ENCODE measurements at regions not wholly inside any gene's neighbourhood (a gene's known extent, or its start where the extent isn't known, plus 50 kb on each side); places are given as distances from the start of the nearest gene placed in this dataset.

DNA sequence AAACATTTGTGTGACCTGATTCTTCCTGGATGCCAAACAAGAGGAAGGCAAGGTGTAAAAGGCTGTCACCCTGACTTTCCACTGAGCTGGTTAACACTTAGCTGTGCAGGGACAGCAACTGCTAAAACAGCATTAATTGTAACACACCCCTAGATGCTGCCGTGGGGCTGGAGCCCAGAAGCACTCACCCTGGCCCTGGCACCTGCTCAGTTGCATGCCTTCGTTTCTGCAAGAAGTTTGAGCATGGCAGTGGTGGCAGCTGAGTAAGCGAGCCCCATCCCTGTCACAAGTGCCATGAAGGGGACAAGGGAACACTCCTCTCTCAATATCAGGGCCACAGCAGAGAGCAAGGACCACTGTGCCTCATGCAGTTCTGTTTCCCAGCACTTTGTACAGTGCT, 330.2 kb downstream of the TMEM114 start:
- no peak for TF ChIP-seq POLR2AphosphoS5 (IDR thresholded peaks at IDR 0.05)
- TF ChIP-seq POLR2A (IDR thresholded peaks at IDR 0.05): no peak
- TF ChIP-seq, protein P1, sequence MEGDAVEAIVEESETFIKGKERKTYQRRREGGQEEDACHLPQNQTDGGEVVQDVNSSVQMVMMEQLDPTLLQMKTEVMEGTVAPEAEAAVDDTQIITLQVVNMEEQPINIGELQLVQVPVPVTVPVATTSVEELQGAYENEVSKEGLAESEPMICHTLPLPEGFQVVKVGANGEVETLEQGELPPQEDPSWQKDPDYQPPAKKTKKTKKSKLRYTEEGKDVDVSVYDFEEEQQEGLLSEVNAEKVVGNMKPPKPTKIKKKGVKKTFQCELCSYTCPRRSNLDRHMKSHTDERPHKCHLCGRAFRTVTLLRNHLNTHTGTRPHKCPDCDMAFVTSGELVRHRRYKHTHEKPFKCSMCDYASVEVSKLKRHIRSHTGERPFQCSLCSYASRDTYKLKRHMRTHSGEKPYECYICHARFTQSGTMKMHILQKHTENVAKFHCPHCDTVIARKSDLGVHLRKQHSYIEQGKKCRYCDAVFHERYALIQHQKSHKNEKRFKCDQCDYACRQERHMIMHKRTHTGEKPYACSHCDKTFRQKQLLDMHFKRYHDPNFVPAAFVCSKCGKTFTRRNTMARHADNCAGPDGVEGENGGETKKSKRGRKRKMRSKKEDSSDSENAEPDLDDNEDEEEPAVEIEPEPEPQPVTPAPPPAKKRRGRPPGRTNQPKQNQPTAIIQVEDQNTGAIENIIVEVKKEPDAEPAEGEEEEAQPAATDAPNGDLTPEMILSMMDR (IDR thresholded peaks at IDR 0.05): no peak
- DNase-seq (ENCODE audit: low spot score): no peak
- H3K9me3 ChIP-seq: no peaks in the 10 kb centered on the region
- no peaks in the 10 kb centered on the region for H3K4me1 ChIP-seq (replicated peaks)
- 74% methylated on average over 3 of the region's 3 CpGs for WGBS
- H3K27ac ChIP-seq: no peak overlapping the region
- no peak overlapping the region for H3K4me3 ChIP-seq
- no peaks in the 10 kb centered on the region for H3K27me3 ChIP-seq (replicated peaks; ENCODE audit: insufficient read depth)
- intact Hi-C loops (cut with DNase I): no loop called here
- no peaks in the 10 kb centered on the region for H3K36me3 ChIP-seq

DNA sequence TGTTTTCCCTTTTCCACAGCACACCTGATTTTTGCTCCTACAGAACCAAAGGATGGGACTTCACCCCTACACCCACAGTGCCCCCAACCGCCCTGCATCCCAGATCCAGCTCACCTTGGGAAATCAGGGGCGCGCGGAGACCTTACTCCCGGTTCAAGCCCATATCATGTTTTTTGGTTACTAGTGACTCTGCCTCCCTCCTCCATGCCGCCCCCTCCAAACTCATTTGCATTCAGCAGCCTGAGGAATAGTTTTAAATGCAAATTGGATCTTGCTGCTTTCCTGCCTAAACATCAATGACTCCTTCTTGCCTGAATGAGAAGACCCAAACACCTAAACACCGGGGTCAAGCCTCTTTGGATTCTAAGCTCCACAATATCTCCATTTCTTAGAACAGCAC, 331.8 kb downstream of the TMEM114 start:
- no peak overlapping the region for H3K27ac ChIP-seq
- no peaks in the 10 kb centered on the region for H3K27me3 ChIP-seq (replicated peaks; ENCODE audit: insufficient read depth)
- DNase-seq (ENCODE audit: low spot score): no peak
- no peaks in the 10 kb centered on the region for H3K36me3 ChIP-seq
- H3K4me1 ChIP-seq (replicated peaks): no peaks in the 10 kb centered on the region
- no peaks in the 10 kb centered on the region for H3K9me3 ChIP-seq
- WGBS: 76% methylated on average over 7 of the region's 7 CpGs
- no peak overlapping the region for H3K4me3 ChIP-seq
- intact Hi-C loops (cut with DNase I): no loop called here
- TF ChIP-seq, protein P1 (IDR thresholded peaks at IDR 0.05): no peak
- TF ChIP-seq POLR2AphosphoS5 (IDR thresholded peaks at IDR 0.05): no peak
- TF ChIP-seq POLR2A (IDR thresholded peaks at IDR 0.05): no peak

DNA sequence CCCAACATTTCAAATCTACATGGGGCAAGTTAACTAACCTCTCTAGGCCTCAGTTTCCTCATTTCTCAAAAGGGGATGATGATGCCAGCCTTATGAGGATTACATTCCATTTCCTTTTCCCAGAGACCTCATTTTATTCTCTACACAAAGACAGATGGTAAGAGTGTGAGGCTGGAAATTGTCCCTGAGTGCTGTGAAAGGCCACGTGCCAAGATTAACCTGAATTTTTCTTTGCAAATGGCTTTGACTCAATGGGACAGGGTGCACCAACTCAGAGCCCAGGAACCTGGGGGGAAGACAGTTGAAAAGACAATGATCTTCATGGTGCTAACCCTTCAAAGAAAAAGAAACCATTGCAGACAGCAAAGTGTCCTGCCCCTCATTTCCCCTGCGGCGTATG, 332.8 kb downstream of the TMEM114 start:
- intact Hi-C loops (cut with DNase I): no loop called here
- Histone ChIP-seq H3K27me3 (replicated peaks; ENCODE audit: insufficient read depth) (no peaks in the 10 kb centered on the region), H3K36me3 (no peaks in the 10 kb centered on the region), H3K9me3 (no peaks in the 10 kb centered on the region), H3K4me1 (replicated peaks) (no peaks in the 10 kb centered on the region), H3K4me3 (no peak overlapping the region), H3K27ac (no peak overlapping the region)
- 80% methylated on average over 3 of the region's 3 CpGs for WGBS
- TF ChIP-seq, protein P1 (IDR thresholded peaks at IDR 0.05): no peak
- no peak for TF ChIP-seq POLR2AphosphoS5 (IDR thresholded peaks at IDR 0.05)
- TF ChIP-seq POLR2A (IDR thresholded peaks at IDR 0.05): no peak
- DNase-seq (ENCODE audit: low spot score): no peak

DNA sequence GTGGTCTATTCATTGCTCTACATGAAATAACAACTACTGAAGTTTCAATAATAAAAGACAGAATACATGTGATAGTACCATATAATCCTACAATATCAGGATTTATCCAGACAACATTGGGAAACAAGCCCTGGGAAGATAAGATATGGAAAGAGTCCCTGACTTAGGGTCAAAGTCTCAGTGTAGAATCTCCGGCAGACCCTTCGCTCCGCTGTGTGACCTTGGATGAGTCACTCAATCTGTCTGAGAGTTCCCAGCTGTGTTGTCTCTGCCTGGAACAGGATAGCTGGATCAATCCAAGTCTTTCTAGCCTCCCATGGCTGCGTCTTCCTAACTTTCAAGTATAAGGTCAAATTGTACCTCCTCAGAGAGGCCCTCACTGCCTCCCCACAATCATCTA, 335.9 kb downstream of the TMEM114 start:
- no peak for TF ChIP-seq POLR2AphosphoS5 (IDR thresholded peaks at IDR 0.05)
- TF ChIP-seq POLR2A (IDR thresholded peaks at IDR 0.05): no peak
- TF ChIP-seq, protein P1 (IDR thresholded peaks at IDR 0.05): no peak
- no peak for DNase-seq (ENCODE audit: low spot score)
- Histone ChIP-seq H3K9me3 (no peaks in the 10 kb centered on the region), H3K36me3 (no peaks in the 10 kb centered on the region), H3K4me1 (replicated peaks) (no peaks in the 10 kb centered on the region), H3K27ac (no peak overlapping the region), H3K4me3 (no peak overlapping the region), H3K27me3 (replicated peaks; ENCODE audit: insufficient read depth) (no peaks in the 10 kb centered on the region)
- WGBS: 91% methylated on average over 4 of the region's 4 CpGs
- intact Hi-C loops (cut with DNase I): no loop called here

DNA sequence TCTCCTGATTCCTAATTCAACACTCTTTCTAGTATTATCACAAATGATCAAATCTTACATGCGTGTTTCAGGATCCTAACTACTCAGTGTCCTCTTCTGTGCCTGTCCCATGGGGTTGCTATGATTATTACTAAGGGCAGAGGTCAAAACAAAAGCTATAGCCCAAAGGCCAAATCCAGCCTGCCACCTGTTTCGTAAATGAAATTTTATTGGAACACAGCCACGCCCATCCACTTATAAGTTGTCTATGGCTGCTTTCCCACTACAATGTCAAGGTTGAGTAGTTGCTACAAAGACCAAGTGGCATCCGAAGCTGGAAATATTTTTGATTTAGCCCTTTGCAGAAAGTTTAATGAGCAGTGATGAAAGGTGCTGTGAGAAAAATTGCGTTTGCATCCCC, 336.6 kb downstream of the TMEM114 start:
- no peaks in the 10 kb centered on the region for H3K4me1 ChIP-seq (replicated peaks)
- intact Hi-C loops (cut with DNase I): no loop called here
- 66% methylated on average over 5 of the region's 5 CpGs for WGBS
- no peaks in the 10 kb centered on the region for H3K36me3 ChIP-seq
- H3K27ac ChIP-seq: no peak overlapping the region
- TF ChIP-seq POLR2AphosphoS5 (IDR thresholded peaks at IDR 0.05) (no peak), POLR2A (IDR thresholded peaks at IDR 0.05) (no peak)
- TF ChIP-seq, protein P1 (IDR thresholded peaks at IDR 0.05): no peak
- no peaks in the 10 kb centered on the region for H3K9me3 ChIP-seq
- H3K4me3 ChIP-seq: no peak overlapping the region
- H3K27me3 ChIP-seq (replicated peaks; ENCODE audit: insufficient read depth): no peaks in the 10 kb centered on the region
- DNase-seq (ENCODE audit: low spot score): no peak
